NB4 (cell line): ENCODE measurements at regions not wholly inside any gene's neighbourhood (a gene's known extent, or its start where the extent isn't known, plus 50 kb on each side); places are given as distances from the start of the nearest gene placed in this dataset.

Source experiments
- MYC ChIP-seq: IDR thresholded peaks from 2 replicates; pipeline ENCODE4 v1.6.1; 2011; ENCODE audit warnings: low read depth, low read length
- POLR2A ChIP-seq: IDR thresholded peaks from 2 replicates; pipeline ENCODE4 v1.6.1; 2011; ENCODE audit warnings: mild to moderate bottlenecking; ENCODE audit not compliant: insufficient read length; ENCODE audit errors: extremely low read depth
- TF ChIP-seq, protein P1 (sequence below): IDR thresholded peaks from one replicate; pipeline ENCODE4 v1.5.1; 2012; ENCODE audit warnings: low read depth, low read length
- TF ChIP-seq, protein P2 (sequence below): IDR thresholded peaks from 2 replicates; pipeline ENCODE4 v1.6.1; 2011; ENCODE audit warnings: low read depth, low read length

DNA sequence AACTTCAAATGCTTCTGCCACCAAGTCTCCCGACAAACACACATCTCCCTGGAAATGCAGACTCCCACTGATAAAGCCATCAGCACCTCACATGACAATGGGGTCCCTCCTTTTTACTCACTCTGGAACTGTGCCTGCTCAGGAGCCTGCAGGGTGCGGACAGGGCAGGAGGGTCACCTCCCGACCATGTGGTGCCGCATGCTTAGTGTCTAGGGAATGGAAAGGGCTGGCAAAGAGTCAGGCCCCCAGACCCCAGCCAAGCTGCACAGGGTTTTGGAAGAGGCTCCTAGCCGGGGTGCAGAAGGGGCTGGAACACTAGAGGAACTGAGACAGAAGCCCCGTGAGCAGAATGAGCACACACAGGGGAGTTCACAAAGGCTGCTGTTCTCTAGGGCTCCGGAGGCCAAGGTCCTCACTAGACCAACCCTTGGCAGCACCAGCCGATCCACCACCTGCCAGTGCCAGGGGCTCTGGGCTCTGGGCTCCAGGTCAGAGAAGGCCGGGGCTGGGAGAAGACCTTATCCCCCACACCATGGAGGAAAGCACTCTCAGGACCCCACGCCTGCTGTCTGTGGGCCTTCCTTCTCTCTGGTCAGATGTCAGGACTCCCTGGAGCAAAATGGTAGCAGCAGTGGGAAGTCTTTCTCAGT, 125.1 kb upstream of the FGF3 start:
- TF ChIP-seq, protein P1, sequence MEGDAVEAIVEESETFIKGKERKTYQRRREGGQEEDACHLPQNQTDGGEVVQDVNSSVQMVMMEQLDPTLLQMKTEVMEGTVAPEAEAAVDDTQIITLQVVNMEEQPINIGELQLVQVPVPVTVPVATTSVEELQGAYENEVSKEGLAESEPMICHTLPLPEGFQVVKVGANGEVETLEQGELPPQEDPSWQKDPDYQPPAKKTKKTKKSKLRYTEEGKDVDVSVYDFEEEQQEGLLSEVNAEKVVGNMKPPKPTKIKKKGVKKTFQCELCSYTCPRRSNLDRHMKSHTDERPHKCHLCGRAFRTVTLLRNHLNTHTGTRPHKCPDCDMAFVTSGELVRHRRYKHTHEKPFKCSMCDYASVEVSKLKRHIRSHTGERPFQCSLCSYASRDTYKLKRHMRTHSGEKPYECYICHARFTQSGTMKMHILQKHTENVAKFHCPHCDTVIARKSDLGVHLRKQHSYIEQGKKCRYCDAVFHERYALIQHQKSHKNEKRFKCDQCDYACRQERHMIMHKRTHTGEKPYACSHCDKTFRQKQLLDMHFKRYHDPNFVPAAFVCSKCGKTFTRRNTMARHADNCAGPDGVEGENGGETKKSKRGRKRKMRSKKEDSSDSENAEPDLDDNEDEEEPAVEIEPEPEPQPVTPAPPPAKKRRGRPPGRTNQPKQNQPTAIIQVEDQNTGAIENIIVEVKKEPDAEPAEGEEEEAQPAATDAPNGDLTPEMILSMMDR, result no peak
- TF ChIP-seq, protein P2, sequence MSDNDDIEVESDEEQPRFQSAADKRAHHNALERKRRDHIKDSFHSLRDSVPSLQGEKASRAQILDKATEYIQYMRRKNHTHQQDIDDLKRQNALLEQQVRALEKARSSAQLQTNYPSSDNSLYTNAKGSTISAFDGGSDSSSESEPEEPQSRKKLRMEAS, result no peak
- TF ChIP-seq POLR2A (no peak), MYC (no peak)
